ENCODE measurements at regions not wholly inside any gene's neighbourhood (a gene's known extent, or its start where the extent isn't known, plus 50 kb on each side); places are given as distances from the start of the nearest gene placed in this dataset.

GRCh38 chr5:23368393-23368792 lies 139.0 kb upstream of the PRDM9 start:
- no peaks in the 10 kb centered on the region for H3K36me3 ChIP-seq (ENCODE audit: insufficient read depth, low read length)
- no peaks in the 10 kb centered on the region for H3K79me2 ChIP-seq (ENCODE audit: control insufficient read depth, insufficient read depth, low read length, unreplicated experiment)
- H3K27ac ChIP-seq (ENCODE audit: low read depth, low read length) = no peak overlapping the region
- H3K4me1 ChIP-seq (ENCODE audit: control insufficient read depth, insufficient read depth, low read length, unreplicated experiment) = no peaks in the 10 kb centered on the region
- 0 out of 2 replicates have a peak overlapping the region, but pooled peaks have one; percentile 15 for H3K4me3 ChIP-seq (ENCODE audit: low read depth, low read length)
- H3K27me3 ChIP-seq (ENCODE audit: insufficient read depth, low read length) = no peaks in the 10 kb centered on the region
- H2AFZ ChIP-seq (ENCODE audit: low read length, unreplicated experiment) = no peak overlapping the region

- 0 out of 2 replicates have a peak overlapping the region, but pooled peaks have one; percentile 15 for H3K4me3 ChIP-seq (ENCODE audit: low read depth, low read length)
- no peaks in the 10 kb centered on the region for H3K27me3 ChIP-seq (ENCODE audit: insufficient read depth, low read length)
- no peak overlapping the region for H3K27ac ChIP-seq (ENCODE audit: low read depth, low read length)
- H3K4me1 ChIP-seq (ENCODE audit: control insufficient read depth, insufficient read depth, low read length, unreplicated experiment) = no peaks in the 10 kb centered on the region
- peak overlapping the region; percentile 48 for H2AFZ ChIP-seq (ENCODE audit: low read length, unreplicated experiment)
- no peaks in the 10 kb centered on the region for H3K36me3 ChIP-seq (ENCODE audit: insufficient read depth, low read length)
- no peaks in the 10 kb centered on the region for H3K79me2 ChIP-seq (ENCODE audit: control insufficient read depth, insufficient read depth, low read length, unreplicated experiment)
Observed at GRCh38 chr5:23367874-23368273, 139.5 kb upstream of the PRDM9 start.

GRCh38 chr5:23353286-23353685 lies 154.1 kb upstream of the PRDM9 start:
- Histone ChIP-seq H3K36me3 (ENCODE audit: insufficient read depth, low read length) (no peaks in the 10 kb centered on the region), H3K4me1 (ENCODE audit: control insufficient read depth, insufficient read depth, low read length, unreplicated experiment) (no peaks in the 10 kb centered on the region), H2AFZ (ENCODE audit: low read length, unreplicated experiment) (no peak overlapping the region), H3K27ac (ENCODE audit: low read depth, low read length) (no peak overlapping the region), H3K79me2 (ENCODE audit: control insufficient read depth, insufficient read depth, low read length, unreplicated experiment) (no peaks in the 10 kb centered on the region), H3K4me3 (ENCODE audit: low read depth, low read length) (no peak overlapping the region), H3K27me3 (ENCODE audit: insufficient read depth, low read length) (no peaks in the 10 kb centered on the region)

- H3K27me3 ChIP-seq (ENCODE audit: insufficient read depth, low read length) = no peaks in the 10 kb centered on the region
- no peak overlapping the region for H3K4me3 ChIP-seq (ENCODE audit: low read depth, low read length)
- no peaks in the 10 kb centered on the region for H3K79me2 ChIP-seq (ENCODE audit: control insufficient read depth, insufficient read depth, low read length, unreplicated experiment)
- H3K27ac ChIP-seq (ENCODE audit: low read depth, low read length) = no peak overlapping the region
- H3K36me3 ChIP-seq (ENCODE audit: insufficient read depth, low read length) = no peaks in the 10 kb centered on the region
- H2AFZ ChIP-seq (ENCODE audit: low read length, unreplicated experiment) = no peak overlapping the region
- H3K4me1 ChIP-seq (ENCODE audit: control insufficient read depth, insufficient read depth, low read length, unreplicated experiment) = no peaks in the 10 kb centered on the region
Observed at GRCh38 chr5:23352446-23352845, 155.0 kb upstream of the PRDM9 start.

- no peaks in the 10 kb centered on the region for H3K36me3 ChIP-seq (ENCODE audit: insufficient read depth, low read length)
- no peaks in the 10 kb centered on the region for H3K4me1 ChIP-seq (ENCODE audit: control insufficient read depth, insufficient read depth, low read length, unreplicated experiment)
Observed at GRCh38 chr5:23343121-23343520, 164.3 kb upstream of the PRDM9 start.

GRCh38 chr5:23332650-23333251 lies 174.7 kb upstream of the PRDM9 start:
- H3K36me3 ChIP-seq (ENCODE audit: insufficient read depth, low read length) = no peaks in the 10 kb centered on the region
- no peak overlapping the region for H3K27ac ChIP-seq (ENCODE audit: low read depth, low read length)
- H3K27me3 ChIP-seq (ENCODE audit: insufficient read depth, low read length) = no peaks in the 10 kb centered on the region
- H3K79me2 ChIP-seq (ENCODE audit: control insufficient read depth, insufficient read depth, low read length, unreplicated experiment) = no peaks in the 10 kb centered on the region
- no peak overlapping the region for H2AFZ ChIP-seq (ENCODE audit: low read length, unreplicated experiment)
- H3K4me3 ChIP-seq (ENCODE audit: low read depth, low read length) = no peak overlapping the region
- peaks cover 2% of the 10 kb centered on the region for H3K4me1 ChIP-seq (ENCODE audit: control insufficient read depth, insufficient read depth, low read length, unreplicated experiment)

More at GRCh38 chr5:23343121-23343520, 164.3 kb upstream of the PRDM9 start:
- no peaks in the 10 kb centered on the region for H3K27me3 ChIP-seq (ENCODE audit: insufficient read depth, low read length)
- no peak overlapping the region for H3K4me3 ChIP-seq (ENCODE audit: low read depth, low read length)
- H3K27ac ChIP-seq (ENCODE audit: low read depth, low read length) = no peak overlapping the region
- H3K79me2 ChIP-seq (ENCODE audit: control insufficient read depth, insufficient read depth, low read length, unreplicated experiment) = no peaks in the 10 kb centered on the region
- no peak overlapping the region for H2AFZ ChIP-seq (ENCODE audit: low read length, unreplicated experiment)

GRCh38 chr5:23330726-23331125 lies 176.7 kb upstream of the PRDM9 start:
- Histone ChIP-seq H3K27ac (ENCODE audit: low read depth, low read length) (no peak overlapping the region), H3K4me3 (ENCODE audit: low read depth, low read length) (no peak overlapping the region), H3K36me3 (ENCODE audit: insufficient read depth, low read length) (no peaks in the 10 kb centered on the region), H3K27me3 (ENCODE audit: insufficient read depth, low read length) (no peaks in the 10 kb centered on the region), H3K4me1 (ENCODE audit: control insufficient read depth, insufficient read depth, low read length, unreplicated experiment) (peaks cover 2% of the 10 kb centered on the region), H3K79me2 (ENCODE audit: control insufficient read depth, insufficient read depth, low read length, unreplicated experiment) (no peaks in the 10 kb centered on the region), H2AFZ (ENCODE audit: low read length, unreplicated experiment) (no peak overlapping the region)

- no peak overlapping the region for H2AFZ ChIP-seq (ENCODE audit: low read length, unreplicated experiment)
- no peaks in the 10 kb centered on the region for H3K27me3 ChIP-seq (ENCODE audit: insufficient read depth, low read length)
- H3K4me1 ChIP-seq (ENCODE audit: control insufficient read depth, insufficient read depth, low read length, unreplicated experiment) = no peaks in the 10 kb centered on the region
- no peak overlapping the region for H3K4me3 ChIP-seq (ENCODE audit: low read depth, low read length)
- H3K79me2 ChIP-seq (ENCODE audit: control insufficient read depth, insufficient read depth, low read length, unreplicated experiment) = no peaks in the 10 kb centered on the region
- H3K36me3 ChIP-seq (ENCODE audit: insufficient read depth, low read length) = no peaks in the 10 kb centered on the region
- H3K27ac ChIP-seq (ENCODE audit: low read depth, low read length) = no peak overlapping the region
Observed at GRCh38 chr5:23319901-23320300, 187.5 kb upstream of the PRDM9 start.

GRCh38 chr5:23318960-23319359 lies 188.4 kb upstream of the PRDM9 start:
- Histone ChIP-seq H3K4me1 (ENCODE audit: control insufficient read depth, insufficient read depth, low read length, unreplicated experiment) (no peaks in the 10 kb centered on the region), H3K79me2 (ENCODE audit: control insufficient read depth, insufficient read depth, low read length, unreplicated experiment) (no peaks in the 10 kb centered on the region), H3K4me3 (ENCODE audit: low read depth, low read length) (no peak overlapping the region), H3K36me3 (ENCODE audit: insufficient read depth, low read length) (no peaks in the 10 kb centered on the region), H2AFZ (ENCODE audit: low read length, unreplicated experiment) (no peak overlapping the region), H3K27me3 (ENCODE audit: insufficient read depth, low read length) (no peaks in the 10 kb centered on the region), H3K27ac (ENCODE audit: low read depth, low read length) (no peak overlapping the region)

- H3K79me2 ChIP-seq (ENCODE audit: control insufficient read depth, insufficient read depth, low read length, unreplicated experiment) = no peaks in the 10 kb centered on the region
- H3K4me3 ChIP-seq (ENCODE audit: low read depth, low read length) = no peak overlapping the region
- H3K36me3 ChIP-seq (ENCODE audit: insufficient read depth, low read length) = no peaks in the 10 kb centered on the region
- no peaks in the 10 kb centered on the region for H3K4me1 ChIP-seq (ENCODE audit: control insufficient read depth, insufficient read depth, low read length, unreplicated experiment)
- H2AFZ ChIP-seq (ENCODE audit: low read length, unreplicated experiment) = no peak overlapping the region
- no peak overlapping the region for H3K27ac ChIP-seq (ENCODE audit: low read depth, low read length)
- H3K27me3 ChIP-seq (ENCODE audit: insufficient read depth, low read length) = no peaks in the 10 kb centered on the region
Observed at GRCh38 chr5:23318166-23318565, 189.2 kb upstream of the PRDM9 start.

- no peak overlapping the region for H3K4me3 ChIP-seq (ENCODE audit: low read depth, low read length)
- H2AFZ ChIP-seq (ENCODE audit: low read length, unreplicated experiment) = no peak overlapping the region
- no peaks in the 10 kb centered on the region for H3K4me1 ChIP-seq (ENCODE audit: control insufficient read depth, insufficient read depth, low read length, unreplicated experiment)
- H3K27me3 ChIP-seq (ENCODE audit: insufficient read depth, low read length) = no peaks in the 10 kb centered on the region
- no peaks in the 10 kb centered on the region for H3K36me3 ChIP-seq (ENCODE audit: insufficient read depth, low read length)
- H3K79me2 ChIP-seq (ENCODE audit: control insufficient read depth, insufficient read depth, low read length, unreplicated experiment) = no peaks in the 10 kb centered on the region
- H3K27ac ChIP-seq (ENCODE audit: low read depth, low read length) = no peak overlapping the region
Observed at GRCh38 chr5:23316060-23316591, 191.3 kb upstream of the PRDM9 start.
